DOHH2 (cell line): ENCODE measurements at regions not wholly inside any gene's neighbourhood (a gene's known extent, or its start where the extent isn't known, plus 50 kb on each side); places are given as distances from the start of the nearest gene placed in this dataset.

ENCODE experiments used
- H3F3A ChIP-seq: fragments of 200-600 bp; sonication (generic), shearing (Covaris generic); 2 replicates; pipeline ENCODE4 v1.6.0; 2016; ENCODE audit warnings: antibody characterized with exemption, mild to moderate bottlenecking; ENCODE audit not compliant: control insufficient read depth, insufficient read depth
- H3K27ac ChIP-seq: fragments of 200-600 bp; sonication (generic); 2 replicates; pipeline ENCODE4 v1.5.1; 2014; ENCODE audit warnings: low read depth, mild to moderate bottlenecking, low read length, moderate library complexity
- H3K27me3 ChIP-seq: fragments of 200-600 bp; sonication (generic); 2 replicates; pipeline ENCODE4 v1.6.1; 2014; ENCODE audit warnings: mild to moderate bottlenecking, low read length, mixed read lengths; ENCODE audit not compliant: control insufficient read depth
- H3K36me3 ChIP-seq: fragments of 200-600 bp; sonication (generic); 2 replicates; pipeline ENCODE4 v1.6.1; 2014; ENCODE audit warnings: mild to moderate bottlenecking, low read length, moderate library complexity, mixed read lengths; ENCODE audit not compliant: control insufficient read depth
- H3K4me1 ChIP-seq: fragments of 200-600 bp; sonication (generic); 2 replicates; pipeline ENCODE4 v1.6.1; 2014; ENCODE audit warnings: mild to moderate bottlenecking, low read length, mixed read lengths; ENCODE audit not compliant: control insufficient read depth
- H3K4me2 ChIP-seq: fragments of 200-600 bp; sonication (generic); 2 replicates; pipeline ENCODE4 v1.6.0; 2014; ENCODE audit warnings: mild to moderate bottlenecking, low read length, moderate library complexity
- H3K4me3 ChIP-seq: fragments of 200-600 bp; sonication (generic); 2 replicates; pipeline ENCODE4 v1.5.1; 2014; ENCODE audit warnings: mild to moderate bottlenecking, low read length, mixed read lengths
- H3K79me2 ChIP-seq: fragments of 200-600 bp; sonication (generic); 2 replicates; pipeline ENCODE4 v1.6.1; 2014; ENCODE audit warnings: mild to moderate bottlenecking, low read length, mixed read lengths; ENCODE audit not compliant: control insufficient read depth
- H3K9me2 ChIP-seq: fragments of 200-600 bp; sonication (generic); replicated peaks from 2 replicates; pipeline ENCODE4 v1.6.1; 2014; ENCODE audit warnings: mild to moderate bottlenecking, low read length, mixed read lengths; ENCODE audit not compliant: control insufficient read depth
- H3K9me3 ChIP-seq: fragments of 200-600 bp; sonication (generic); 2 replicates; pipeline ENCODE4 v1.6.1; 2014; ENCODE audit warnings: antibody characterized with exemption, low read length, mixed read lengths; ENCODE audit not compliant: control insufficient read depth, insufficient read depth
- H4K20me1 ChIP-seq: fragments of 200-600 bp; sonication (generic); 2 replicates; pipeline ENCODE4 v1.6.0; 2014; ENCODE audit warnings: low read depth, mild to moderate bottlenecking, antibody characterized with exemption, low read length, moderate library complexity; ENCODE audit not compliant: control insufficient read depth, insufficient read depth
- CTCF ChIP-seq: fragments of 200-600 bp; sonication (generic); IDR thresholded peaks from one replicate; pipeline ENCODE4 v1.5.1; 2014; ENCODE audit warnings: antibody characterized with exemption, mild to moderate bottlenecking, low read depth, low read length; ENCODE audit not compliant: poor library complexity, severe bottlenecking
- EZH2phosphoT487 ChIP-seq: fragments of 200-600 bp; sonication (generic); IDR thresholded peaks from 2 replicates; pipeline ENCODE4 v1.6.1; 2017; ENCODE audit warnings: borderline replicate concordance, mild to moderate bottlenecking, antibody characterized with exemption, low read length, moderate library complexity, mixed read lengths

GRCh38 chr11:134604886-134605285 lies 192.8 kb upstream of the B3GAT1 start:
- Histone ChIP-seq H3K79me2 (no peaks in the 10 kb centered on the region), H3K4me3 (no peak overlapping the region), H3K27ac (no peak overlapping the region), H3K4me2 (no peak overlapping the region), H3K36me3 (no peaks in the 10 kb centered on the region), H3K9me2 (no peaks in the 10 kb centered on the region), H3F3A (no peaks in the 10 kb centered on the region), H3K27me3 (0 out of 2 replicates have a peak, but pooled peaks cover 2% of the 10 kb centered on the region), H3K9me3 (no peaks in the 10 kb centered on the region), H3K4me1 (no peaks in the 10 kb centered on the region), H4K20me1 (no peaks in the 10 kb centered on the region)
- TF ChIP-seq EZH2phosphoT487 (no peak), CTCF (no peak)

GRCh38 chr11:134599299-134599771 lies 187.3 kb upstream of the B3GAT1 start:
- H4K20me1 ChIP-seq, result no peaks in the 10 kb centered on the region
- no peak overlapping the region for H3K27ac ChIP-seq
- no peak overlapping the region for H3K4me3 ChIP-seq
- H3K4me1 ChIP-seq, result no peaks in the 10 kb centered on the region
- H3F3A ChIP-seq, result no peaks in the 10 kb centered on the region
- no peak for TF ChIP-seq CTCF
- TF ChIP-seq EZH2phosphoT487, result no peak
- no peak overlapping the region for H3K4me2 ChIP-seq
- no peaks in the 10 kb centered on the region for H3K9me3 ChIP-seq
- no peaks in the 10 kb centered on the region for H3K79me2 ChIP-seq
- no peaks in the 10 kb centered on the region for H3K9me2 ChIP-seq
- H3K36me3 ChIP-seq, result no peaks in the 10 kb centered on the region
- peaks cover 2% of the 10 kb centered on the region; the same call in 1 of the 2 replicates for H3K27me3 ChIP-seq

- no peaks in the 10 kb centered on the region for H3K9me2 ChIP-seq
- TF ChIP-seq CTCF, result no peak
- no peaks in the 10 kb centered on the region for H3K79me2 ChIP-seq
- H3K36me3 ChIP-seq, result no peaks in the 10 kb centered on the region
- no peaks in the 10 kb centered on the region for H3K4me1 ChIP-seq
- no peaks in the 10 kb centered on the region for H4K20me1 ChIP-seq
- no peaks in the 10 kb centered on the region for H3K9me3 ChIP-seq
- H3K4me2 ChIP-seq, result no peak overlapping the region
- peaks cover under 1% of the 10 kb centered on the region; the same call in 1 of the 2 replicates for H3K27me3 ChIP-seq
- H3K27ac ChIP-seq, result no peak overlapping the region
- H3K4me3 ChIP-seq, result no peak overlapping the region
- no peaks in the 10 kb centered on the region for H3F3A ChIP-seq
Measured at GRCh38 chr11:134598368-134598767, 186.3 kb upstream of the B3GAT1 start.
